A549 (cell line): ENCODE measurements at regions not wholly inside any gene's neighbourhood (a gene's known extent, or its start where the extent isn't known, plus 50 kb on each side); places are given as distances from the start of the nearest gene placed in this dataset.

Experiments used
- ATAC-seq, 2 experiments: fragments of 200-7000 bp in 1 of 2; fragments of >200 bp in 1 of 2; cut with Nextera tagmentation in 1 of 2; cut with Tn5 transposase in 1 of 2; 3 replicates each; pipeline versions ENCODE4 v1.8.0 to v1.9.1; 2018 to 2020; ENCODE audit warnings: mild to moderate bottlenecking in 1 of 2, moderate library complexity in 1 of 2
- CTCF ChIA-PET: fragments of 300-600 bp; sonication (Branson Sonifier 250); formaldehyde crosslinking; extraction: SDS; loops from one replicate; lab custom pipeline; 2021; ENCODE audit warnings: antibody characterized with exemption, inconsistent platforms; lab: Yijun Ruan, JAX
- POLR2A ChIA-PET: fragments of 350-600 bp; formaldehyde crosslinking; extraction: SDS; loops from one replicate; lab custom pipeline; 2021; ENCODE audit warnings: antibody characterized with exemption, inconsistent platforms; lab: Yijun Ruan, JAX
- DNase-seq, 2 experiments: peaks; one replicate each; pipeline versions ENCODE4 v3.0.0 to v3.0.0-alpha.2; 2011 to 2016; ENCODE audit warnings: low read depth in 1 of 2, low spot score in 1 of 2
- FAIRE-seq: peaks from 2 replicates; lab custom pipeline; 2011; peaks lifted over from hg19 to GRCh38; lab: Jason Lieb, UNC
- H3K27ac ChIP-seq, 2 experiments: fragments of >200 bp; sonication (Bioruptor Twin); formaldehyde crosslinking; 3 replicates each; pipeline ENCODE4 v1.5.1; 2016 to 2017
- H3K4me1 ChIP-seq: fragments of >200 bp; sonication (Bioruptor Twin); formaldehyde crosslinking; 3 replicates; pipeline ENCODE4 v1.6.1; 2016
- H3K4me2 ChIP-seq: fragments of >200 bp; sonication (Bioruptor Twin); formaldehyde crosslinking; 3 replicates; pipeline ENCODE4 v1.6.1; 2016
- H3K4me3 ChIP-seq: fragments of >200 bp; sonication (Bioruptor Twin); formaldehyde crosslinking; 3 replicates; pipeline ENCODE4 v1.5.1; 2016
- H3K9me3 ChIP-seq: fragments of >200 bp; sonication (Bioruptor Twin); formaldehyde crosslinking; 3 replicates; pipeline ENCODE4 v1.6.1; 2016
- ATOH8 ChIP-seq: fragments of 250-450 bp; sonication (Bioruptor Pico); IDR thresholded peaks from 2 replicates; pipeline ENCODE4 v1.5.0; 2020; ENCODE audit warnings: low read depth, mild to moderate bottlenecking, moderate library complexity
- CBX2 ChIP-seq: fragments of 200-600 bp; sonication (generic); IDR thresholded peaks from 2 replicates; pipeline ENCODE4 v1.6.1; 2016; ENCODE audit warnings: low read depth, mild to moderate bottlenecking, borderline replicate concordance
- CHD2 ChIP-seq: fragments of 150-350 bp; IDR thresholded peaks from 2 replicates; pipeline ENCODE4 v1.6.1; 2014; ENCODE audit warnings: low read length; ENCODE audit not compliant: partially characterized antibody
- E2F6 ChIP-seq: IDR thresholded peaks from 2 replicates; pipeline ENCODE4 v1.6.1; 2012; ENCODE audit warnings: low read depth, borderline replicate concordance
- EP300 ChIP-seq, 2 experiments: fragments of >200 bp; sonication (Bioruptor Twin); formaldehyde crosslinking; IDR thresholded peaks; 2 replicates in 1 of 2; 3 replicates in 1 of 2; pipeline ENCODE4 v1.6.1; 2016 to 2017
- FOSB ChIP-seq: fragments of 250-450 bp; sonication (Bioruptor Pico); IDR thresholded peaks from 2 replicates; pipeline ENCODE4 v1.5.0; 2020; ENCODE audit warnings: mild to moderate bottlenecking, moderate library complexity
- HOXA7 ChIP-seq: fragments of 250-450 bp; sonication (Bioruptor Pico); IDR thresholded peaks from 2 replicates; pipeline ENCODE4 v1.5.0; 2020; ENCODE audit warnings: mild to moderate bottlenecking, moderate library complexity
- JUNB ChIP-seq: fragments of >200 bp; sonication (Bioruptor Twin); formaldehyde crosslinking; IDR thresholded peaks from 2 replicates; pipeline ENCODE4 v1.6.1; 2016
- KDM5A ChIP-seq: fragments of 200-600 bp; sonication (generic); IDR thresholded peaks from 2 replicates; pipeline ENCODE4 v1.6.1; 2016; ENCODE audit warnings: antibody characterized with exemption, mild to moderate bottlenecking
- MAFK ChIP-seq: fragments of 450-650 bp; IDR thresholded peaks from 2 replicates; pipeline ENCODE4 v1.6.1; 2014; ENCODE audit not compliant: partially characterized antibody
- NFE2L2 ChIP-seq: fragments of 150-350 bp; conservative IDR thresholded peaks from 2 replicates; pipeline ENCODE4 v1.6.1; 2014; ENCODE audit warnings: low read length
- POLR2A ChIP-seq: IDR thresholded peaks from 2 replicates; pipeline ENCODE4 v1.6.1; 2012; ENCODE audit warnings: mild to moderate bottlenecking, low read length
- POLR2AphosphoS2 ChIP-seq: conservative IDR thresholded peaks from 2 replicates; pipeline ENCODE4 v1.6.1; 2012; ENCODE audit warnings: low read length, improper control_type of control experiment, inconsistent platforms
- RCOR1 ChIP-seq: fragments of 150-350 bp; IDR thresholded peaks from 2 replicates; pipeline ENCODE4 v1.6.1; 2014; ENCODE audit warnings: antibody characterized with exemption, low read length, low read depth
- RNF2 ChIP-seq: fragments of 200-600 bp; sonication (generic); IDR thresholded peaks from 2 replicates; pipeline ENCODE4 v1.6.1; 2016; ENCODE audit warnings: low read depth, mild to moderate bottlenecking, antibody characterized with exemption, moderate library complexity, borderline replicate concordance
- SMC3 ChIP-seq: fragments of >200 bp; sonication (Bioruptor Twin); formaldehyde crosslinking; IDR thresholded peaks from 3 replicates; pipeline ENCODE4 v1.6.1; 2018; ENCODE audit warnings: inconsistent platforms
- SREBF2 ChIP-seq: fragments of 450-650 bp; IDR thresholded peaks from 2 replicates; pipeline ENCODE4 v1.6.1; 2014; ENCODE audit warnings: mild to moderate bottlenecking, moderate library complexity
- TP53 ChIP-seq: fragments of 250-450 bp; sonication (Bioruptor Pico); IDR thresholded peaks from 2 replicates; pipeline ENCODE4 v1.5.0; 2021; ENCODE audit warnings: mild to moderate bottlenecking, moderate library complexity
- ZNF302 ChIP-seq: fragments of 250-450 bp; sonication (Bioruptor Pico); IDR thresholded peaks from 2 replicates; pipeline ENCODE4 v1.9.0; 2021; ENCODE audit warnings: inconsistent platforms, mild to moderate bottlenecking, moderate library complexity
- WGBS: methylation state at CpG from one replicate; pipeline ENCODE4 v1.1.6; 2017; ENCODE audit errors: missing lambda C conversion rate; 5-methylcytosine and 5-hydroxymethylcytosine counted together
- TF ChIP-seq, protein P1 (sequence below): fragments of >200 bp; sonication (Bioruptor Twin); formaldehyde crosslinking; IDR thresholded peaks from 3 replicates; pipeline ENCODE4 v1.5.1; 2016
- TF ChIP-seq, protein P2 (sequence below): fragments of 200-600 bp; sonication (generic); IDR thresholded peaks from 2 replicates; pipeline ENCODE4 v1.6.1; 2016; ENCODE audit warnings: antibody characterized with exemption, mild to moderate bottlenecking, moderate library complexity
- TF ChIP-seq, protein P3 (sequence below): IDR thresholded peaks from 2 replicates; pipeline ENCODE4 v1.6.1; 2012
- TF ChIP-seq, protein P4 (sequence below): fragments of 450-650 bp; IDR thresholded peaks from 2 replicates; pipeline ENCODE4 v1.6.1; 2014; ENCODE audit warnings: antibody characterized with exemption

DNA sequence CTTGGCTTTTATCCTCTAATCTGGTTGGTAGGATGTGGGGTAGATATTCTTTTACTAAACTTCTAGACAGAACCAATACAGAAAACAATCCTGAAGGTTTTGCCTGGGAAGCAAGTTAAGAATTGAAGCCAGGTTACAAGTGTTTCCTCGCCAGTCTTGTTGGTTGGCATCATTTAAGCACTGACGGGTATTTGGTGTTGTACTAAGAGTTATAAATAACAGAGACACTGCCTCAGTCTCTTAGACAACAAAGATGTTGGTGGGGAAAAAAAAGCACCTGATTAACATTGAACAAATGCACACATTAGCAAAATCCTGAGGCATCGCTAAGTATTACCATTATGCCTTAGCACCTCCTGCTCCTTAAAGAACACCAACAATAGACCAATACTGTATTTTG lies 272.2 kb downstream of the BRINP2 start:
- no peaks in the 10 kb centered on the region for H3K9me3 ChIP-seq
- WGBS: 11% methylated on average over 3 of the region's 3 CpGs
- no peak for FAIRE-seq
- ChIA-PET POLR2A (no interaction called here), CTCF (no interaction called here)
- no peak overlapping the region for H3K4me3 ChIP-seq
- H3K4me1 ChIP-seq: no peaks in the 10 kb centered on the region
- H3K4me2 ChIP-seq: no peak overlapping the region
- no peak overlapping the region for H3K27ac ChIP-seq
- DNase-seq: no peak
- no peak for ATAC-seq
- TF ChIP-seq CHD2 (no peak), TP53 (CRISPR knock-in tag) (no peak), ATOH8 (CRISPR knock-in tag) (no peak), FOSB (CRISPR knock-in tag) (no peak)

- H3K4me2 ChIP-seq: no peak overlapping the region
- no peak overlapping the region for H3K27ac ChIP-seq
- POLR2A ChIA-PET: no interaction called here
- DNase-seq: no peak
- no peak overlapping the region for H3K4me3 ChIP-seq
- no peaks in the 10 kb centered on the region for H3K9me3 ChIP-seq
- 21% methylated on average over 6 of the region's 6 CpGs for WGBS
- FAIRE-seq: no peak
- TF ChIP-seq EP300 (IDR thresholded peaks at IDR 0.05): no peak
- TF ChIP-seq E2F6: no peak
- no peak for TF ChIP-seq SREBF2
- no peak for TF ChIP-seq RNF2
- TF ChIP-seq, protein P1, sequence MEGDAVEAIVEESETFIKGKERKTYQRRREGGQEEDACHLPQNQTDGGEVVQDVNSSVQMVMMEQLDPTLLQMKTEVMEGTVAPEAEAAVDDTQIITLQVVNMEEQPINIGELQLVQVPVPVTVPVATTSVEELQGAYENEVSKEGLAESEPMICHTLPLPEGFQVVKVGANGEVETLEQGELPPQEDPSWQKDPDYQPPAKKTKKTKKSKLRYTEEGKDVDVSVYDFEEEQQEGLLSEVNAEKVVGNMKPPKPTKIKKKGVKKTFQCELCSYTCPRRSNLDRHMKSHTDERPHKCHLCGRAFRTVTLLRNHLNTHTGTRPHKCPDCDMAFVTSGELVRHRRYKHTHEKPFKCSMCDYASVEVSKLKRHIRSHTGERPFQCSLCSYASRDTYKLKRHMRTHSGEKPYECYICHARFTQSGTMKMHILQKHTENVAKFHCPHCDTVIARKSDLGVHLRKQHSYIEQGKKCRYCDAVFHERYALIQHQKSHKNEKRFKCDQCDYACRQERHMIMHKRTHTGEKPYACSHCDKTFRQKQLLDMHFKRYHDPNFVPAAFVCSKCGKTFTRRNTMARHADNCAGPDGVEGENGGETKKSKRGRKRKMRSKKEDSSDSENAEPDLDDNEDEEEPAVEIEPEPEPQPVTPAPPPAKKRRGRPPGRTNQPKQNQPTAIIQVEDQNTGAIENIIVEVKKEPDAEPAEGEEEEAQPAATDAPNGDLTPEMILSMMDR: no peak
- TF ChIP-seq POLR2AphosphoS2: no peak
- no peak for TF ChIP-seq MAFK
- ATAC-seq: no peak
- CTCF ChIA-PET: no interaction called here
- no peaks in the 10 kb centered on the region for H3K4me1 ChIP-seq
These were observed 271.8 kb downstream of the BRINP2 start for GRCh38 chr1:177442584-177442983.

GRCh38 chr1:177441281-177441680 lies 270.5 kb downstream of the BRINP2 start:
- no peaks in the 10 kb centered on the region for H3K4me1 ChIP-seq
- H3K9me3 ChIP-seq: no peaks in the 10 kb centered on the region
- ATAC-seq: no peak
- no peak for DNase-seq
- CTCF ChIA-PET: no interaction called here
- POLR2A ChIA-PET: no interaction called here
- no peak overlapping the region for H3K27ac ChIP-seq
- WGBS: 0% methylated on average over 1 of the region's 1 CpG
- H3K4me2 ChIP-seq: no peak overlapping the region
- no peak for FAIRE-seq
- H3K4me3 ChIP-seq: no peak overlapping the region
- TF ChIP-seq E2F6 (no peak), SMC3 (no peak), FOSB (CRISPR knock-in tag) (no peak), ZNF302 (CRISPR knock-in tag) (no peak), MAFK (no peak), POLR2A (no peak), NFE2L2 (no peak), JUNB (no peak), RCOR1 (no peak), HOXA7 (CRISPR knock-in tag) (no peak), KDM5A (no peak), CBX2 (no peak)
- TF ChIP-seq, protein P2, sequence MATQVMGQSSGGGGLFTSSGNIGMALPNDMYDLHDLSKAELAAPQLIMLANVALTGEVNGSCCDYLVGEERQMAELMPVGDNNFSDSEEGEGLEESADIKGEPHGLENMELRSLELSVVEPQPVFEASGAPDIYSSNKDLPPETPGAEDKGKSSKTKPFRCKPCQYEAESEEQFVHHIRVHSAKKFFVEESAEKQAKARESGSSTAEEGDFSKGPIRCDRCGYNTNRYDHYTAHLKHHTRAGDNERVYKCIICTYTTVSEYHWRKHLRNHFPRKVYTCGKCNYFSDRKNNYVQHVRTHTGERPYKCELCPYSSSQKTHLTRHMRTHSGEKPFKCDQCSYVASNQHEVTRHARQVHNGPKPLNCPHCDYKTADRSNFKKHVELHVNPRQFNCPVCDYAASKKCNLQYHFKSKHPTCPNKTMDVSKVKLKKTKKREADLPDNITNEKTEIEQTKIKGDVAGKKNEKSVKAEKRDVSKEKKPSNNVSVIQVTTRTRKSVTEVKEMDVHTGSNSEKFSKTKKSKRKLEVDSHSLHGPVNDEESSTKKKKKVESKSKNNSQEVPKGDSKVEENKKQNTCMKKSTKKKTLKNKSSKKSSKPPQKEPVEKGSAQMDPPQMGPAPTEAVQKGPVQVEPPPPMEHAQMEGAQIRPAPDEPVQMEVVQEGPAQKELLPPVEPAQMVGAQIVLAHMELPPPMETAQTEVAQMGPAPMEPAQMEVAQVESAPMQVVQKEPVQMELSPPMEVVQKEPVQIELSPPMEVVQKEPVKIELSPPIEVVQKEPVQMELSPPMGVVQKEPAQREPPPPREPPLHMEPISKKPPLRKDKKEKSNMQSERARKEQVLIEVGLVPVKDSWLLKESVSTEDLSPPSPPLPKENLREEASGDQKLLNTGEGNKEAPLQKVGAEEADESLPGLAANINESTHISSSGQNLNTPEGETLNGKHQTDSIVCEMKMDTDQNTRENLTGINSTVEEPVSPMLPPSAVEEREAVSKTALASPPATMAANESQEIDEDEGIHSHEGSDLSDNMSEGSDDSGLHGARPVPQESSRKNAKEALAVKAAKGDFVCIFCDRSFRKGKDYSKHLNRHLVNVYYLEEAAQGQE: no peak
- TF ChIP-seq, protein P3, sequence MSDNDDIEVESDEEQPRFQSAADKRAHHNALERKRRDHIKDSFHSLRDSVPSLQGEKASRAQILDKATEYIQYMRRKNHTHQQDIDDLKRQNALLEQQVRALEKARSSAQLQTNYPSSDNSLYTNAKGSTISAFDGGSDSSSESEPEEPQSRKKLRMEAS: no peak
- TF ChIP-seq, protein P4, sequence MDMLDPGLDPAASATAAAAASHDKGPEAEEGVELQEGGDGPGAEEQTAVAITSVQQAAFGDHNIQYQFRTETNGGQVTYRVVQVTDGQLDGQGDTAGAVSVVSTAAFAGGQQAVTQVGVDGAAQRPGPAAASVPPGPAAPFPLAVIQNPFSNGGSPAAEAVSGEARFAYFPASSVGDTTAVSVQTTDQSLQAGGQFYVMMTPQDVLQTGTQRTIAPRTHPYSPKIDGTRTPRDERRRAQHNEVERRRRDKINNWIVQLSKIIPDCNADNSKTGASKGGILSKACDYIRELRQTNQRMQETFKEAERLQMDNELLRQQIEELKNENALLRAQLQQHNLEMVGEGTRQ: no peak
